GM12878 (cell line): ENCODE measurements at regions not wholly inside any gene's neighbourhood (a gene's known extent, or its start where the extent isn't known, plus 50 kb on each side); places are given as distances from the start of the nearest gene placed in this dataset.
"Not testable (repeated sequence)": the region's sequence is repeated elsewhere in the genome, so short reads cannot be mapped to it uniquely, and the experiment has no call there.

ENCODE experiments used
- ATAC-seq: fragments of 200-7000 bp; cut with Tn5 transposase; 3 replicates; pipeline ENCODE4 v1.9.1; 2020; ENCODE audit warnings: mild to moderate bottlenecking, moderate library complexity
- BruUV-seq: library from RNA; stranded (reverse); fragments of 400-500 nt; replicated peaks from 2 replicates; lab custom pipeline; 2021; lab: Mats Ljungman, UMichigan
- CTCF ChIA-PET: fragments of 300-600 bp; sonication (Branson Sonifier 250); formaldehyde crosslinking; extraction: SDS; loops from one replicate; lab custom pipeline; 2021; ENCODE audit warnings: inconsistent platforms; lab: Yijun Ruan, JAX
- POLR2A ChIA-PET: fragments of 350-600 bp; formaldehyde crosslinking; extraction: SDS; loops from one replicate; lab custom pipeline; 2021; ENCODE audit warnings: inconsistent platforms; lab: Charles Lee
- RAD21 ChIA-PET: fragments of 300-600 bp; sonication (Branson Sonifier 250); formaldehyde crosslinking; loops from one replicate; lab custom pipeline; 2023; ENCODE audit warnings: antibody characterized with exemption; ENCODE audit not compliant: unreplicated experiment; lab: Charles Lee
- SMC1A ChIA-PET: fragments of 300-600 bp; sonication (Branson Sonifier 250); formaldehyde crosslinking; loops from one replicate; lab custom pipeline; 2023; ENCODE audit not compliant: unreplicated experiment, uncharacterized antibody; lab: Charles Lee
- DNase-seq: peaks from one replicate; pipeline ENCODE4 v3.0.0-alpha.2; 2011; ENCODE audit warnings: low read depth, low spot score
- FAIRE-seq: peaks from 3 replicates; lab custom pipeline; 2011; peaks lifted over from hg19 to GRCh38; lab: Jason Lieb, UNC
- H2AFZ ChIP-seq: 2 replicates; pipeline ENCODE4 v1.6.0; 2011; ENCODE audit warnings: low read depth, low read length, control low read depth; ENCODE audit not compliant: control insufficient read depth
- H3K27ac ChIP-seq: 2 replicates; pipeline ENCODE4 v1.5.1; 2011; ENCODE audit warnings: control low read depth; ENCODE audit not compliant: control insufficient read depth, insufficient read depth
- H3K27me3 ChIP-seq, 2 experiments: replicated peaks in 1 of 2; 2 replicates each; pipeline versions ENCODE4 v1.6.0 to v1.6.1; 2011; ENCODE audit warnings: low read length in 1 of 2; ENCODE audit not compliant: control insufficient read depth in 2 of 2, insufficient read depth in 2 of 2
- H3K36me3 ChIP-seq, 2 experiments: 2 replicates each; pipeline ENCODE4 v1.5.1; 2011; ENCODE audit warnings: low read length in 1 of 2; ENCODE audit not compliant: control insufficient read depth in 2 of 2, insufficient read depth in 2 of 2
- H3K4me1 ChIP-seq: 2 replicates; pipeline ENCODE4 v1.6.1; 2011; ENCODE audit warnings: mild to moderate bottlenecking, low read length, moderate library complexity, mixed read lengths; ENCODE audit not compliant: control insufficient read depth, insufficient read depth
- H3K4me2 ChIP-seq: 2 replicates; pipeline ENCODE4 v1.6.0; 2011; ENCODE audit warnings: control low read depth; ENCODE audit not compliant: control insufficient read depth, insufficient read depth
- H3K4me3 ChIP-seq: fragments of 200-600 bp; sonication (generic); 2 replicates; pipeline ENCODE4 v1.5.1; 2016
- H3K79me2 ChIP-seq: 2 replicates; pipeline ENCODE4 v1.6.0; 2011; ENCODE audit warnings: low read length; ENCODE audit not compliant: control insufficient read depth, insufficient read depth
- H3K9ac ChIP-seq: 2 replicates; pipeline ENCODE4 v1.8.0; 2011; ENCODE audit warnings: low read length, control low read depth, mixed read lengths; ENCODE audit not compliant: control insufficient read depth, insufficient read depth
- H3K9me3 ChIP-seq: replicated peaks from 3 replicates; pipeline ENCODE4 v1.5.1; 2011; ENCODE audit warnings: mild to moderate bottlenecking, low read length; ENCODE audit not compliant: control insufficient read depth, insufficient read depth
- H4K20me1 ChIP-seq: 2 replicates; pipeline ENCODE4 v1.6.0; 2011; ENCODE audit not compliant: control insufficient read depth, insufficient read depth
- SMC3 ChIP-seq: IDR thresholded peaks from 2 replicates; pipeline ENCODE4 v1.6.1; 2011; ENCODE audit warnings: low read length, improper control_type of control experiment, borderline replicate concordance
- ZNF384 ChIP-seq: IDR thresholded peaks from 2 replicates; pipeline ENCODE4 v1.6.1; 2012; ENCODE audit warnings: low read depth, mild to moderate bottlenecking, low read length, improper control_type of control experiment, borderline replicate concordance
- WGBS: methylation state at CpG from one replicate; pipeline ENCODE4 v1.1.6; 2016; ENCODE audit warnings: low lambda C conversion rate; ENCODE audit not compliant: insufficient replicate concordance, insufficient coverage; ENCODE audit errors: missing lambda C conversion rate; 5-methylcytosine and 5-hydroxymethylcytosine counted together
- in situ Hi-C: fragments of 300-500 bp; cut with MboI; formaldehyde crosslinking; loops from 9 replicates; pipeline ENCODE4 v1.14.3; 2018; ENCODE audit warnings: mixed read lengths
- intact Hi-C: fragments of 100-400 bp; cut with micrococcal nuclease; formaldehyde crosslinking; loops from one replicate; pipeline ENCODE4 v1.14.2; 2022; ENCODE audit not compliant: unreplicated experiment

- WGBS: 15% methylated on average over 5 of the region's 5 CpGs
- H4K20me1 ChIP-seq, H3K27me3 ChIP-seq, ATAC-seq, H3K27ac ChIP-seq, H3K9ac ChIP-seq, H3K9me3 ChIP-seq, in situ Hi-C loops, SMC1A ChIA-PET, H3K79me2 ChIP-seq, H3K4me1 ChIP-seq, POLR2A ChIA-PET, CTCF ChIA-PET, BruUV-seq, DNase-seq, RAD21 ChIA-PET, H2AFZ ChIP-seq, H3K4me3 ChIP-seq, H3K4me2 ChIP-seq, FAIRE-seq, H3K36me3 ChIP-seq, intact Hi-C loops: not testable (repeated sequence)
Observed at GRCh38 chr17:74134234-74134633, 69.2 kb upstream of the RPL38 start.

GRCh38 chr17:74134991-74135390, 68.5 kb upstream of the RPL38 start:
- in situ Hi-C loops: no loop called here
- no peak for ATAC-seq
- ChIA-PET RAD21 (no interaction called here), SMC1A (no interaction called here), CTCF (no interaction called here), POLR2A (no interaction called here)
- no peaks in the 10 kb centered on the region for H3K4me1 ChIP-seq
- no peaks in the 10 kb centered on the region for H3K36me3 ChIP-seq
- H3K27me3 ChIP-seq: peaks cover 2 to 6% of the 10 kb centered on the region in 2 experiments
- H3K79me2 ChIP-seq: no peaks in the 10 kb centered on the region
- no peak for DNase-seq
- FAIRE-seq: no peak
- no TSS peak for BruUV-seq
- no peak overlapping the region for H2AFZ ChIP-seq
- H3K4me3 ChIP-seq: no peak overlapping the region
- WGBS: 13% methylated on average over 1 of the region's 1 CpG
- no peak overlapping the region for H3K9ac ChIP-seq
- intact Hi-C loops: no loop called here
- TF ChIP-seq ZNF384 (no peak), SMC3 (no peak)
- H3K4me2 ChIP-seq: no peak overlapping the region
- no peaks in the 10 kb centered on the region for H4K20me1 ChIP-seq
- H3K27ac ChIP-seq: no peak overlapping the region
- no peaks in the 10 kb centered on the region for H3K9me3 ChIP-seq
